Dermis microvascular lymphatic vessel endothelial cell (primary cell): ENCODE measurements at regions not wholly inside any gene's neighbourhood (a gene's known extent, or its start where the extent isn't known, plus 50 kb on each side); places are given as distances from the start of the nearest gene placed in this dataset.

Experiments
- DNase-seq, 2 donors: peaks; one replicate each; pipeline versions ENCODE4 v3.0.0 to v3.0.0-alpha.2; 2010; ENCODE audit warnings: low read depth in 2 of 2

GRCh38 chr10:123555616-123556015 lies 110.5 kb upstream of the GPR26 start:
- no peak for DNase-seq

- no peak for DNase-seq
Observed at GRCh38 chr10:123556049-123556448, 110.1 kb upstream of the GPR26 start.

GRCh38 chr10:123556736-123557135 lies 109.4 kb upstream of the GPR26 start:
- no peak for DNase-seq

- DNase-seq: no peak
Observed at GRCh38 chr10:123557366-123558108, 108.6 kb upstream of the GPR26 start.

- no peak for DNase-seq
Observed at GRCh38 chr10:123558651-123559050, 107.5 kb upstream of the GPR26 start.

DNA sequence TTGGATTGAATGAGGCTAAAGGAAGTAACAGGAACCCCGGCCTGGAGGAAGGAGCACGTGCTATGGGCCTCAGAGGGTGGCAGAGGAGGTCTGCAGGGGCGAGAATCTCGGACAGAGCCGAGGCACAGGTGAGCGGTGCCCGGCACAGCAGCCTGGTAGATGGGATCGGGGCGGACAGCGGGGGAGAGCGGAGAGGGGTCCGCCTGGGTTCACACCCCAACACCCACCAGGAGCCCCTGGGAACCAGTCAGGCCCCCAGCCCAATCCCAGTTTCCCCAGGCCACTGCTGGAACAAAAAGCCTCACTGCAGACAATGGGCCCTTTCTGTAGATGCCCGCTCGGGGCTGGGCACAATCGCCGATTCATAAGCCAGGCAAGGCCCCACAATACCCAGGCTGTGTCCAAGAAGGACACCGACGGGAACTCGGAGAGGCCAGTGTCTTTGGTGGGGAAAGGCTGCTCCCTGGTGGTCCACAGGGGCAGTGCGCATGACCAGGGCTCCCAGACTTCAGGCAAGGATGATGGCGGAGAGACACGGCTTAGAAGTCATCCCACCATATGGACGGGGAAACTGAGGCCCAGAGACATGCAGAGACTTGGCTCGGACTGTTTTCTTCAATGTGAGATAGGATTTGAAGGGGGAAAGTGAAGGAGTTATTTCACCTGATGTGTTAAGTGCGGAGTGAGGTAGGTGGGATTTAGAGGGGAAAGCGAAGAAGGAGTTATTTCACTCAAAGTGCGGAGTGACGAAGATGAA lies 106.9 kb upstream of the GPR26 start:
- peak; percentile 33 to 56 for DNase-seq

DNA sequence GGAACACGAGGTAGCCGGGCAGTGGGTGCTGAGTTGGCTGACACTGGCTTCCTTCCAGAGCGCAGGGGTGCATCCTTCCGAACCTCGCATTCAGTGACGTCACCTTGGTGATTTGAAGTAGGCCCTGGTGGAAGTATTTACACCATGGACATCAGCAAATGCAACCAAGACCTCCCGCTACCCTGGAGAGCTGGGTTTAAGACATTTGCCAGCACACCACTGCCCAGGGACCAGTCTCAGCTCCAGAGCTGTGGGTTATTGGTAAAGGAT lies 106.4 kb upstream of the GPR26 start:
- no peak for DNase-seq

GRCh38 chr10:123560301-123561140 lies 105.6 kb upstream of the GPR26 start:
- DNase-seq: no peak

- DNase-seq: no peak
Observed at GRCh38 chr10:123561141-123561440, 105.1 kb upstream of the GPR26 start.

DNA sequence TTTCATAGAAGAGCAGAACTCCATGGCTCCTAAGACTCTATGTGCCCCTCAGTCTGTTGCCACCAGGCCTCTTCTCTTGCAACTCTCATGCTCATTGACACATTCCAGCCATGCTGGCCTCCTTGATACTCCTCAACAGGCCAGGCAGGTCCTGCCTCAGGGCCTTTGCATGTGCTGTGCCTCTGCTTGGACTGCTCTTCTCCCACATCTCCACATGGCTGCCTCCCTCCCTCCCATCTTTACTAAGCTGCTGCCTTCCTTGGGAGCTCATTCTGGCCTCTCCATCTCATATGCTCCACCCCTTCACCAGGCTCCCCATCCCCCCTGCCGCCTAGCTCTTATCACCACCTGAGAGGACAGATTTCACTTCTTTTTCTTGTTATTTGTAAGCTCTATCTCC lies 103.8 kb upstream of the GPR26 start:
- no peak for DNase-seq

DNA sequence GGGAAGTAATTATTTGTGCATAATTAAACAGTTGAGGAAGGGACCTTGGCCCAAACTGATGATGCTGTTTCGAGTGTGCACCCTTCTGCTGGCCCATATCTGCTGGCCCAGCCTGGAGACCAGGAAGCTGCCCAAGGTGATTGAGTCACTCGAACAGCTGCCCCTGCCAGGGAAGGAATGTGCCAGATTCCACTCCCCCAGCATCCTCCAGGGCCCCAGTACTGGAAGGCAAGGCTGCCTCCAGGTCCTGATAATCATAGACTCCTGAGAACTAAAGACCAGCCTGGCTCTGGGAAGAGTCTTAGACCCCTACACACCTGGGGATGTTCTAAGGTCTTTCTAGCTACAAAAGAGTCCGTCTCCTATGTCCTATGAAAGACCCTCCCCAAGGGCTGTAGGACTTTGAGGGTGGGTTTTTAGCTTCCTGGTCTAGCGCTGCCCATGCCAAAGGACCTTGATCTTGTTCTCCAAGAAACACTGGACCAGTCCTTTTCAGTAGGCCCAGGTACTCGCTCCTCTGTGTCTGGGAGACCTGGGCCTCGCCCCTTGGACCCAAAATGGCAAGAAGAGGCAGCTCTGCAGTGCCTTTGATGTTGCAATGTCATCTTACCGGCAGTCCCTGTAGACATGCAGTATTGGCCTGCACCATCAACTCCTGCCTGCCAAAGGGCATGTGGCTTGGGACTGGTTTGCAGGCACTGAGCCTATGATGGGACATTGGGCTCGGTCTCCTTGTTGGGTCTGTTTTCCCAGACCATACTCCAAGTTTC lies 103.2 kb upstream of the GPR26 start:
- DNase-seq: no peak

- DNase-seq: no peak
Observed at GRCh38 chr10:123563581-123563855, 102.6 kb upstream of the GPR26 start.

GRCh38 chr10:123563994-123564393 lies 102.2 kb upstream of the GPR26 start:
- no peak for DNase-seq

- DNase-seq: no peak
Observed at GRCh38 chr10:123564631-123565030, 101.5 kb upstream of the GPR26 start.

DNA sequence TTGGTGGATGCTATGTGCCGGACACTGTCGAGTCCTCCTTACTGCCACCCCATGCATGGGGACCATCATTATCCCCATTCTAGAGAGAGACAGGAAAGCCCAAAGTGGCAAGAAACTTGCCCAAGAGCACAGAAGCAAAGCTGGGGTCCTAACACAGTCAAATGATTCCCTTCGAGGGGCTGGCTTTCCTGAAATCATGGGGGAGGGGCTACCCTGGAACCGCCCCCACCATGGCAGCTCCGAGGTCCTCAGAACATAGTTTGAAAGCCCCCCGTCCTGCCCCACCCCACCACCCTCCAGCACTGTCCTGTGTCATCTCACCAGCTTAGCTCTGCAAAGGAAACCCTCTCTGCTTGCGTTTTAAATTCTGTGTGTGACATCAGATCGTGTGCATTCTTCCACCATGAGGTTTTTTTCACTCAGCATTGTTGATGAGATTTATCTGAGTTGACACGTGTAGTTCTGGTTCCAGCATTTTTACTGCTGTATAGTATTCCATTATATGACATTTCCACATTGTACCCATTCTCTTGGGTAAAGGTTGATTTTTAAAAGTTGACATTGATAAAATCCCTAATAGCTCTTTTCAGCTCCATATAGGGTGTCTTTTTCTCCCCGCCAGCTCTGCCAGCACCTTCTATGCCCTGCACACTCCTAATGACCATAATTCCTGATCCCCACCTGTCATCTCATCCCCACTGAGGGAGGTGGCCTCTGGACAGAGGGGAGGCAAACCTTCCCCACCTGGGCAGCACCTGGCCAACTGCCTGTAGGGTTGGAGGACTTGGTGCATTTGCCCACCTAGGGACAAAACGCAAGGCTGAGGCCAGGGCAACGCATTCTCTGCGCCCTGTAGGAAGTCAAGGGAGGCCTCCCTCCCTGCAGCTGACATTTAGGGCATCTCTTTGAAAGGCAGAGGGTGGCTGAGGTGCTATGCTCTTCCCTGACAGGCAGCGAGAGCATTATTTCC lies 100.2 kb upstream of the GPR26 start:
- DNase-seq: no peak

DNA sequence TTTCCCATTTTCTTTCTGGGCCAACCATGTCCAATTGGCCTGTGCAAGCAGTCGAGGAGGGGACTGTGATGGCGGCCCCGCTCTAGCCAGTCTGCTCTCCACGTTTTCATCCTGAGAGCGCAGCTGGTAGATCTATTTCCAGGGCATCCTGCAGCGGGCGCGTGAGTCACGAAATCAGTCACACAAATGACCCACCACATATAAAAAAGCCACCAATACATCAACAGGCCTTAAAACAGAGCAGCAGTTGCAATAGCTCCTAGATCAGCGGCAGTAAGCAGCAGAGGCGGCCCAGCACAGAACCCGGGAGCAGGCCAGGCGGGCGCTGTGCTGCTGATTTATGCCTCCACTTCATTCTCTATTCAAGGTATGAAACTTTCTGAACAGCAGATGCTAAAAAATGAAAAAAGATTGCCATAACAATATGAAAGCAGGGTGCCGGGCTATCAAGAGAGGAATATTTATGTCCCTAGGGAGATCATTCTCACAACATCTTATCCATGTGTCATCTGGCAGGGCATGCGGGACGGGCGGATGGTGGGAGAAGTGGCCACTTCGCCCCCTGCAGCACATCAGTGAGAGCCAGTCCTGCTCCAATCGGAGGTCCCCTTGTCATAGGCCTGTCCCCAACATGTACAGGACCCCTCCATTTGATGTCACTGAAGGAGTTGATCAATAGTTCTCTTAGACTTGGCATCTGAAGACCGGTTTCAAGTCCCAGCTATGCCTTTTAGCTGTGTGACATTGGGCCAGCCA lies 98.0 kb upstream of the GPR26 start:
- DNase-seq: no peak

DNA sequence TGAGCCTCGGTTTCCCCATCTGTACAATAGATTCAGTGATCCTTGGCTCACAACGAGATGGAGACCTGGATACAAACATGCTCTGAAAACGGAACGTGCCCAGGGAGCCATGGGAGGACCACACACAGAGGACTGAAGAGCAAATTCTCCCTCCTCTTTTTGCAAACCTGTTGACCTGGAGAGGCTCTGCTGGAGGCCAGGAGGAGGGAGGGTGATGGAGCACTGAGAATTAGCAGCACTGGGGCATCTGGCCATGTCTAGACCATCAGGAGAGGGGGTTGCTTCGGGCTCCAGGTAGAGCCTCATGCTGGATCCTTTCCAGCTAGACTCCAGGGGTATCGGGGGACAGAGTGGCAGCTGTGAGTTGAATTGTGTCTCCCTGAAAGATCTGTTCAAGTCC lies 97.4 kb upstream of the GPR26 start:
- DNase-seq: no peak

GRCh38 chr10:123569436-123570035 lies 96.6 kb upstream of the GPR26 start:
- no peak for DNase-seq

DNA sequence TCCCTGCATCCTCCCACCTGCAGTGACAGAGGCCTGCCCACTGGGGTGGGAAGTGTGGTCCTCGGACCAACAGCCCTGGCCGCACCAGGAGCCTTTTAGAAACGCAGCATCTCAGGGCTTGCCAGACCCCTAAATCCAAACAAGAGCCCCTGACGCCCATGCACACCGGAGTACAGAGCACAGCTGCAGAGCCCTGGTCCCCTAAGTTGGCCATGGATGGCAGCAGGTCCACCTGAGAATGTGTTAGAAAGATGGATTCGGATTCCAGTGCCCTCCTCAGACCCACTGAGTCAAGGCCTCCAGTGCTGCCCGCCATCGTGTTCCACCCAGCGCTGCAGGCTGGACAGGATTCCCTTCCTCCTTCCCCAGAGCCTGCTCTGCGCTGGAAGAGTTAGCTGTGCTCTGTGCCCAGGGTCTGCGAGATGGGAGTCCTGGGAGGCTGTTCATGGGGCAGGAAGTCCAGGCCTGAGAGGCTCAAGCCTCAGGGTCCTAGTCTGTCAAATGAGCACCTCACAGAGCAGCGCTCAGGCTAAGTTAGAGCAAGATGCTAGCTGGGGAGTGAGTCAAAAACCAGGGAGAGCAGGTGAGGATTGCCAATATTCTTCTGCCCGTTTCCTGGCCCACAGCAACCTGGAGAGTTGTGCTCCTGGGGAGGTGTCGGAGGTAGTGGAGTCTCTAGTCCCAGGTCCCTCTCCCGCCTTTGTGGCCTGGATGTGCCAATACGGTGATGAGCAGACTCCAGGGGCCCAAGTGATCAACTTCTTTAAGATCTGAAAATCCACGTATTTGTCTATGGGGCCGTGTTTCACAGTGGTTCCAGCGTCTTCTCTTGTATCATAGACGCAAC lies 95.9 kb upstream of the GPR26 start:
- DNase-seq: no peak
